ENCODE measurements at regions not wholly inside any gene's neighbourhood (a gene's known extent, or its start where the extent isn't known, plus 50 kb on each side); places are given as distances from the start of the nearest gene placed in this dataset.

GRCh38 chr3:107431246-107432012, 54.2 kb downstream of the CCDC54 start (continued):
- TF ChIP-seq ARID3A (IDR thresholded peaks at IDR 0.05; ENCODE audit: low read depth, low read length) (no peak), ZFP62 (CRISPR knock-in tag; IDR thresholded peaks at IDR 0.05) (no peak), ZNF775 (CRISPR knock-in tag; IDR thresholded peaks at IDR 0.05; ENCODE audit: borderline replicate concordance) (no peak), BHLHE40 (IDR thresholded peaks at IDR 0.05; ENCODE audit: low read length) (no peak), SP4 (CRISPR knock-in tag; IDR thresholded peaks at IDR 0.05) (no peak), KDM2A (CRISPR knock-in tag; IDR thresholded peaks at IDR 0.05; ENCODE audit: borderline replicate concordance, low read depth) (peak; percentile 40; the same call in 1 of the 2 replicates), FOXO1 (CRISPR knock-in tag; IDR thresholded peaks at IDR 0.05) (peak; percentile 29; the same call in 1 of the 2 replicates), MYNN (CRISPR knock-in tag; IDR thresholded peaks at IDR 0.05; ENCODE audit: low read depth) (no peak), FOXC1 (CRISPR knock-in tag; IDR thresholded peaks at IDR 0.05; ENCODE audit: borderline replicate concordance) (no peak; the same call in 1 of the 2 replicates), ZNF557 (CRISPR knock-in tag; IDR thresholded peaks at IDR 0.05) (no peak), SATB2 (CRISPR knock-in tag; IDR thresholded peaks at IDR 0.05) (no peak), BRCA1 (CRISPR knock-in tag; IDR thresholded peaks at IDR 0.05) (no peak), ZBTB42 (CRISPR knock-in tag; IDR thresholded peaks at IDR 0.05) (no peak), DDIT3 (CRISPR knock-in tag; IDR thresholded peaks at IDR 0.05) (no peak), ZNF121 (CRISPR knock-in tag; IDR thresholded peaks at IDR 0.05) (no peak), TCF7L2 (IDR thresholded peaks at IDR 0.05; ENCODE audit: low read depth, low read length) (no peak), KAT8 (CRISPR knock-in tag; IDR thresholded peaks at IDR 0.05) (0 out of 2 replicates have a peak, but pooled peaks have one; percentile 28), PRMT3 (CRISPR knock-in tag; IDR thresholded peaks at IDR 0.05; ENCODE audit: borderline replicate concordance, low read depth) (no peak), BCL6 (CRISPR knock-in tag; IDR thresholded peaks at IDR 0.05) (peak; percentile 54)
- TF ChIP-seq, protein P1, sequence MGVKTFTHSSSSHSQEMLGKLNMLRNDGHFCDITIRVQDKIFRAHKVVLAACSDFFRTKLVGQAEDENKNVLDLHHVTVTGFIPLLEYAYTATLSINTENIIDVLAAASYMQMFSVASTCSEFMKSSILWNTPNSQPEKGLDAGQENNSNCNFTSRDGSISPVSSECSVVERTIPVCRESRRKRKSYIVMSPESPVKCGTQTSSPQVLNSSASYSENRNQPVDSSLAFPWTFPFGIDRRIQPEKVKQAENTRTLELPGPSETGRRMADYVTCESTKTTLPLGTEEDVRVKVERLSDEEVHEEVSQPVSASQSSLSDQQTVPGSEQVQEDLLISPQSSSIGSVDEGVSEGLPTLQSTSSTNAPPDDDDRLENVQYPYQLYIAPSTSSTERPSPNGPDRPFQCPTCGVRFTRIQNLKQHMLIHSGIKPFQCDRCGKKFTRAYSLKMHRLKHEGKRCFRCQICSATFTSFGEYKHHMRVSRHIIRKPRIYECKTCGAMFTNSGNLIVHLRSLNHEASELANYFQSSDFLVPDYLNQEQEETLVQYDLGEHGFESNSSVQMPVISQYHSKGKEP (CRISPR knock-in tag; IDR thresholded peaks at IDR 0.05) = no peak
- TF ChIP-seq, protein P2, sequence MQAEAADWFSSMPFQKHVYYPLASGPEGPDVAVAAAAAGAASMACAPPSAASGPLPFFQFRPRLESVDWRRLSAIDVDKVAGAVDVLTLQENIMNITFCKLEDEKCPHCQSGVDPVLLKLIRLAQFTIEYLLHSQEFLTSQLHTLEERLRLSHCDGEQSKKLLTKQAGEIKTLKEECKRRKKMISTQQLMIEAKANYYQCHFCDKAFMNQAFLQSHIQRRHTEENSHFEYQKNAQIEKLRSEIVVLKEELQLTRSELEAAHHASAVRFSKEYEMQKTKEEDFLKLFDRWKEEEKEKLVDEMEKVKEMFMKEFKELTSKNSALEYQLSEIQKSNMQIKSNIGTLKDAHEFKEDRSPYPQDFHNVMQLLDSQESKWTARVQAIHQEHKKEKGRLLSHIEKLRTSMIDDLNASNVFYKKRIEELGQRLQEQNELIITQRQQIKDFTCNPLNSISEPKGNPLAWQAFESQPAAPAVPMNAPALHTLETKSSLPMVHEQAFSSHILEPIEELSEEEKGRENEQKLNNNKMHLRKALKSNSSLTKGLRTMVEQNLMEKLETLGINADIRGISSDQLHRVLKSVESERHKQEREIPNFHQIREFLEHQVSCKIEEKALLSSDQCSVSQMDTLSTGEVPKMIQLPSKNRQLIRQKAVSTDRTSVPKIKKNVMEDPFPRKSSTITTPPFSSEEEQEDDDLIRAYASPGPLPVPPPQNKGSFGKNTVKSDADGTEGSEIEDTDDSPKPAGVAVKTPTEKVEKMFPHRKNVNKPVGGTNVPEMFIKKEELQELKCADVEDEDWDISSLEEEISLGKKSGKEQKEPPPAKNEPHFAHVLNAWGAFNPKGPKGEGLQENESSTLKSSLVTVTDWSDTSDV (CRISPR knock-in tag; IDR thresholded peaks at IDR 0.05) = no peak; the same call in 1 of the 2 replicates
- TF ChIP-seq, protein P3, sequence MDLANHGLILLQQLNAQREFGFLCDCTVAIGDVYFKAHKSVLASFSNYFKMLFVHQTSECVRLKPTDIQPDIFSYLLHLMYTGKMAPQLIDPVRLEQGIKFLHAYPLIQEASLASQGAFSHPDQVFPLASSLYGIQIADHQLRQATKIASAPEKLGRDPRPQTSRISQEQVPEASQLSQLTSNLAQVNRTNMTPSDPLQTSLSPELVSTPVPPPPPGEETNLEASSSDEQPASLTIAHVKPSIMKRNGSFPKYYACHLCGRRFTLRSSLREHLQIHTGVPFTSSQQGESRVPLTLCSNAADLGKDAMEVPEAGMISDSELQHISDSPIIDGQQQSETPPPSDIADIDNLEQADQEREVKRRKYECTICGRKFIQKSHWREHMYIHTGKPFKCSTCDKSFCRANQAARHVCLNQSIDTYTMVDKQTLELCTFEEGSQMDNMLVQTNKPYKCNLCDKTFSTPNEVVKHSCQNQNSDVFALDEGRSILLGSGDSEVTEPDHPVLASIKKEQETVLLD (CRISPR knock-in tag; IDR thresholded peaks at IDR 0.05; ENCODE audit: low read depth) = no peak
